B cell (primary cell): ENCODE measurements at regions not wholly inside any gene's neighbourhood (a gene's known extent, or its start where the extent isn't known, plus 50 kb on each side); places are given as distances from the start of the nearest gene placed in this dataset.

Experiments used
- CTCF ChIP-seq: fragments of 200-600 bp; IDR thresholded peaks from one replicate; pipeline ENCODE4 v1.8.0; 2022; ENCODE audit warnings: antibody characterized with exemption, mild to moderate bottlenecking
- EZH2 ChIP-seq: IDR thresholded peaks from 2 replicates; pipeline ENCODE4 v1.6.1; 2012; ENCODE audit warnings: borderline replicate concordance, low read depth, mild to moderate bottlenecking, moderate library complexity, low read length; ENCODE audit not compliant: insufficient read depth, poor library complexity, severe bottlenecking

GRCh38 chr1:90613371-90613770 lies 103.7 kb downstream of the BARHL2 start:
- no peak for TF ChIP-seq CTCF
- no peak for TF ChIP-seq EZH2
